GM19238 (cell line): ENCODE measurements at regions not wholly inside any gene's neighbourhood (a gene's known extent, or its start where the extent isn't known, plus 50 kb on each side); places are given as distances from the start of the nearest gene placed in this dataset.

Source experiments
- DNase-seq: peaks from one replicate; pipeline ENCODE4 v3.0.0; 2011; ENCODE audit warnings: low spot score; ENCODE audit not compliant: insufficient read length

DNA sequence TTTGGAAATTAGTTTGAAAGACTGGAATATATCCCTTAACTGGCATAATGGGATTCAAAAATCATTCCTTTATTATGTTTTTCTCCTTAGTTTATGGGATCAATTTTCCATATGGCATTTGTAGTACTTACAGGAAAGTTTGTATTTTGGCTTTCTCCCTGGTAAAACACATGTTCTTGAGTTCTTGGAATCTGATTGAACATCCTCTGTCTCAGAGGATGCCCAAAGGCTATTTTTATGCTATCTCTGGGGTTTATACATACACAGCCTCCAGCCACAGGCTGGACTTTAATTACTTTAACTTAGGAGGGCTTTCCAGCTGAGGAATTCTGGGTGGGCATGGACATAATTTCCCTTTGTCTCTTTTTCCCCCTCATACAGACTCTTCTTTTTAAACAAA is 236.4 kb downstream of the HGF start:
- no peak for DNase-seq

DNA sequence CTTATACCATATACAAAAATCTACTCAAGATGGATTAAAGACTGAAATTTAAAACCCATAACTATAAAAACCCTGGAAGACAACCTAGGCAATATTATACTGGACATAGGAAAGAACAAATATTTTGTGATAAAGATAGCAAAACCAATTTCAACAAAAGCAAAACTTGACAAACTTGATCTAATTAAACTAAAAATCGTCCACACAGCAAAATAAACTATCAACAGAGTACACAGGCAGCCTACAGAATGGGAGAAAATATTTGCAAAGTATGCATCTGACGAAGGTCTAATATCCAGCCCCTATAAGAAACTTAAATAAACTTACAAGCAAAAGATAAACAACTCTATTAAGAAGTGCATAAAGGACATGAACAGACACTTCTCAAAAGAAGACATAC is 240.1 kb downstream of the HGF start:
- no peak for DNase-seq

DNA sequence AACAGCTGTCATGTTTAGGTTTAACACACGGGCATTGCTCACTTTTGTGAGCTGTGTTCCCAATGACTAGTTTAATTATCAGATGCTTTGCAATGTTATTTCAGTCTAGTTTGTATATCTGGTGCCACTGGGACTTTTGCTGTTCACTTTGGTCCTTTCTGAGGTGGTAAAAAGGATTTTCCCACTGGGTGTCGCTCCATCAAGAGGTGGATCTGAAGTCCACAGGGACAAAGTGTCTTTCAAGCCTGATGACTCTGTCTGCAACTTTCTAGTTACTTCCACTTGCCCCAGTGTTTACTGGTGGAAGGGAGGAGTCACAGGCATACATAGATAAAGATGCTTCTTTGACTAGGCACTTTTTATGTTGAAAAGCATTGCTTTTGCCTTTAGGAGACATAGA is 242.2 kb downstream of the HGF start:
- DNase-seq: no peak

DNA sequence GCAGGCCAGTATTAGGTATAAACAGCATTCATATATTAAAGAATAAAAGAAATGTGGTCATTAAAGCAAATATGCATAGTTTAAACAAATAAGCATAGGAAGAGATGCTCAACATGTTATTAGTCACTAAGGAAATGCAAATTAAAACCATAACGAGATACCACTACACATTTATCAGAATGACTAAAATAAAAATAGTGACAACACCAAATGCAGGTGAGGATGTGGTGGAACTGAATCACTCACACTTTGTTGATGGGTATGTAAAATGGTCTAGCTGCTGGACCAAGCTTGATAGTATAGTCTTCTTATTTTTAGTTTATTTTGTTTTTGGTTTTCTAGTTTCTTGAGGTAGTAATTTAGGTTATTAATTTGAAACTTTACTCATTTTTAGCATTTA is 242.9 kb downstream of the HGF start:
- DNase-seq: no peak

DNA sequence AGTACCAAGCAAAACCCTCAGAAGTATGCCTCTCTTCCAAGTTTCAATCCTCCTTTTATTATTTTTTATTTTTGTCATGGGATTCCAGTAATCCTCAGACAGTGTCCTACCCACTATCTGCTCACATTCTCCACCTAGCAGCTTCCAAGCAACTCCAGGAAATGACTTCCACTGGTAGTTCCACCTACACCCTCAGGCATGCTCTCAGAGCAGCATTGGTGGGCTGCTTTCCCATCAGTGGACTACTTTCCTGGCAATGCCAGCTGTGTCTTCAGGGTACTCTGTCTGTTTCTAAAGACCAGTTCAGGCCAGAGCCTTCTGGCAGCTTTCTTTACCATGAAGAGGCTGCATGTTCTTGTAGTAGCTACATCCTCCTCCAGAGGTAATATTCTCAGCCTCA is 244.0 kb downstream of the HGF start:
- no peak for DNase-seq

DNA sequence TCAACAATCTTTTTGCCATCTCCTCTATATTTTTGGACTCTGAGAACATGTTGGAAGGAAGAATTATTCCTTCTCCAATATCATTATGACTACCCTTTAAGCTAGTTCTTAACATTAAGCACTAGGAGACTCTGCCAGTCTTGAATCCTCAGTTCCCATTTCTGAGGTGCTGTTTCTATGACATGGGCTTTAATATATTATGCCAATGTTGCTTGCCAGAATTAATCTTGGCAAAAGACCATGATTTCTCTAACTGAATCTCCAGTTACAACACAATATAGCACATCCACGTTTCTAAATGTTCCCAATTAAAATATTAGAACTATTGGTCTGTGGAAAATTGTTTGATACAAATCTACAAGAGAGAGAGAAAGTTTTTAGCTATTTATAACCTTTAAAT is 250.0 kb downstream of the HGF start:
- no peak for DNase-seq

DNA sequence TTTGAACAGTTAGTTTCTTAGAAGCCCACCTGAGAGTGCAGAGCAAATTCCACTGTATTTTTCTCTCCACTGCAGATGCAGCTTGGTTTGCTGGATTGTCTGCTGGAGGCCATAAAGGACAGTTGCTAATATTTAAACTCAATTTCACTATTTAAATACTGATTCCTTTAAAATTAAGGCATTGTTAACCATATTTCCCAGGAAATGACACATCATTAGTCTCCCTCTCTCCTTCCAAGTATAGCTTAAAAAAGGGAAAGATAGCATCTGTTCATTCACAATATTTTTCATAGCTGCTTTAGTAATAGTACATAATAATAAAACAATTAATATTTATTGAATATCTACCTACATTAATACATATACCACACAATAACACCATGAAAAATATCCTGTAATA is 252.9 kb downstream of the HGF start:
- DNase-seq: no peak

DNA sequence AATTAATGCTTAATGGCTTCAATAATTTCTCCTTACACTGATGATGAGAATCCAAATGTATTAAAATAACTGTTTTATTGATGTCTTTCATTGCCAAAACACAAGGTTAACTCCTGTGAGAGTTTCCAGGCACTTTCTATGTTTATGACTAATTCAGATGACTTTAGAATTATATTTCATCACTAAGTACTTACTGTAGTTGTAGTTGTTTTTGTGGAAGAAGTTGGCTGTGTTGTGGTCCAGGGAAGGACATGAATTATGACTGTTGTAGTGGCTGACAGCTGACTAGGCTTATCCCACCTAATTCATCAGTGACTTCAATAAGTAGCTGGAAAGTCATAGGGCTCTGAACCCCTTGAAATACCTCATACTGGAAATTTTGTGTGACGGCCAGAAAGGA is 254.8 kb downstream of the HGF start:
- DNase-seq: no peak

DNA sequence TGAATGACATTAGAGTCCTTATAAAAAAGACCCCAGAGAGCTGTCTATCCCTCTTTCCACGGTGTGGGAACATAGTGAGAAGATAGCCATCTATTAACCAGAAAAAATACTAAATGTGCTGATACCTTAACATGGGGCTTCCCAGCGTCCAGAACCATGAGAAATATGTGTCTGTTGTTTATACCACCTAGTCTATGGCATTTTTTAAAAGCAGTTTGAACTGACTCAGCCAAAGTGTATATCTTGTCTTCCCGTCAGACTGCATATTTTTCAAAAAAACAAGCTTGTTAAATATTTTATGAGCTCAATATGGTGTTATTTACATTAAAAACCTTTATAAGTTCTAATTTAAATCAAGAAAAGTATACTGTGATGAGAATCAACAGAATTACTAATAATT is 255.3 kb downstream of the HGF start:
- DNase-seq: no peak

DNA sequence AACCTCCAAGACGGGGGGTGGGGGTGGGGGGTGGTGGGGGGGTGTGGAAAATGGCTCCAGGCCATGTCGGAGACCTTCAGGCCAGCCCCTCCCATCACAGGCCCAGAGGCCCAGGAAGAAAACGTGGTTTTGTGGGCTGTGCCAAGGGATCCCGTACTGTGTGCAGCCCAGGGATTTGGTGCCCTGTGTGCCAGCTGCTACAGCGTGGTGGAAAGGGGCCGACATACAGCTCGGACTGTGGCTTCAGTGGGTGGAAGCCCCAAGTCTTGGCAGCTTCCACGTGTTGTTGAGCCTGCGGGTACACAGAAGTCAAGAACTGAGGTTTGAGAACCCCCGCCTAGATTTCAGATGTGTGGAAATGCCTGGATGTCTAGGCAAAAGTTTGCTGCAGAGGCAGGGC is 259.7 kb downstream of the HGF start:
- DNase-seq: no peak

DNA sequence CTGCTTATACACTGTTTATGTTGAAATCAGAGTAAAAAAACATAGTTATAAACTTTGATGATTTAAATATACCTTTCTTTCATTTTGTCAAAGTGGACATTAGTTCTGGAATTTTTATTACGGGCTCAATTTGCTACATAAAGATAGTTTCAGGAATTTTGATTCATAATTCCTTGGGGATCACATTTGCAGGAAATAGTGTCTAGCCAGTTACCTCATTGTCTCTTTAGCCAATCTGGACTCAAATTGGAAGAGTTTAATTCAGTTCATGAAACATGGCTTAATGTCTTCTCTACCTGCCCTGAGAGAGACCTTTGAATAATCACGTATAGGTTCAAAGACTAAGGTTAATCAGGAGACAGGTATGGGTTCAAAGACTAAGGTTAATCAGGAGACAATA is 262.6 kb downstream of the HGF start:
- DNase-seq: no peak

DNA sequence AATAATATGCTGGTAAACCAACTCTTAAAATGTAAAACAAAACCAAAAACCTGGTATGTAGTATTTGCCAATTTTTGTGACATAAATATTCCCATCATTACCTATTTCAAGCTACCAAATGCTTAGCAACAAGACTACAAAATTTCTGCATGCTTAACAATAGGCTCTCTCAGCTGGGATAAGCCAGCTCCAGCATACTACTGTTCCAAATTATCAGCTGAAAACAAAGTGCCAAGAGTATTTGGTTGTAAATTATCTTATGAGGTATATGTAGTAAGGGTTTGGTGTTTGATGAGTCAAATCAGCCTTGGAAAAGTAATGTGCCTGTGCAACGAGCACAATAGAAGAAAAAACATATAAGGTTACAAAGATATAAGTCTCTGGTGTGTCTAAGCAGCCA is 263.2 kb downstream of the HGF start:
- no peak for DNase-seq

DNA sequence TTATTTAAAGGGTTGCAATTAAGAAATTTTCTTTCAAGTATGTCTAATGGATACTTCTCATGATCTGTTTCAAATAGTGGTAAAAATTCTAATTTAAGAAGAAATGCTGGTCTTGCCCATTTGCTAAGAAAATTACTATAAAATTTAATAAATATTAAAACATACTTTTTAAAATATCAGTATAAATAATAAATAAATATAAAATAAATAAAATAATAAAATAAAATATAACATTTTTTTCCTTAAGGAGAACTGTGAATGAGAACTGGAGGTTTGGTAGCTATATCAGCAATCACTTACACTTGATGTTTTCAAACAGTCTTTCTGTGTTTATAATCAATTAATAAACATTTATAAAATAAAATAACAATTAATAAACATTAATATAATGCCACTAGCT is 266.1 kb downstream of the HGF start:
- no peak for DNase-seq

DNA sequence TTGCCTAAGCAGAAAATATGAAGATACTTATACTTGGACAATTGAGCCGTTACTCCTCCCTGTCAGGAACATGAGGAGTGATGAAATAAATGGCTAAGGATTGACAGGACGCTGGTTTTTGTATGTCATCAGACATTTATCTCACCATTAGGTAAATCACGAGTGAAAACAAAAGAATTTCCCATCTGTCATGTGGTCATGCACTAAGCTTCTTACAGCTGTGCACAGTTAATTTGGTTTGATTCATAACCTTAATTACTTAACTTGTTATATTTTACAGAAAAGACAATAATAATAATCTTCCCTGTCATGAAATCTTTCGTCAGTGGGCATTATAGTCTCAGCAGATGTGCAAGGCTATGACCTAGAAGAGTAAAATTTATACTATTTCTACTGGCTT is 266.5 kb downstream of the HGF start:
- DNase-seq: no peak

DNA sequence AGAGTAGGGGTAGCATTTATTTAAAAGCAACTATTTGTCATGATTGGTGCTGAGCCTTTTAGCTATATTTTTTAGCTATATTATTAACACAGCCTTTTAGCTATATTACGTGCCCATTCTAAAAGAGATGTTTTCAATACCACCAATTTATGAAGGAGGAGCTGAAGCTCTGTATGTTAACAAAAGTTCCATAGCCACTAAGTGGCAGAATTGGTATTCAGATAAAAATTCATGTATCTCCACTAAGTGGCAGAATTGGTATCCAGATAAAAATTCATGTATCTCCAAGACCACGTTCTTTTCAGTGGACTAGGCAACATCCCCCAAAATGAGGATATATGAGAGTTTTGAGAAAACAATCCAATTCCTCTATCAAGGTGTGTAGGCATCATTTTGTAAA is 268.6 kb downstream of the HGF start:
- no peak for DNase-seq

DNA sequence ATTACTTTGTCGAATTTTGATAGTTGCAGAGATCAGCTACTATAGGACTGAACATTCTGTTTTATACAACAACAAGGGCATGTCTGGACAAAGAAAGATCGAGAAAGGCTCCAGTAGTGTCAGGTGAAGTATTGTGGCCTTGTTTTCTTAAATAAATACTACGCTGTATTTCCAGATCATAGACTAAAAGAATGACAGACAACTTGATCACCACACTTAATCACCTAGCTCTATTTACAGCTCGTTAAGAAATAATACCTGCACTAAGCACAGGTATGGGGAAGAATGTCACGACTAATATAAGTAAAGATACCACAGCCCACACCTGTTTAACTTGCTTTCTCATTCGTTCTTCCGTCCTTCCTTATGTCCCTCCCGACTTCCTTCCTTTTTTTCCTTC is 269.2 kb downstream of the HGF start:
- no peak for DNase-seq

DNA sequence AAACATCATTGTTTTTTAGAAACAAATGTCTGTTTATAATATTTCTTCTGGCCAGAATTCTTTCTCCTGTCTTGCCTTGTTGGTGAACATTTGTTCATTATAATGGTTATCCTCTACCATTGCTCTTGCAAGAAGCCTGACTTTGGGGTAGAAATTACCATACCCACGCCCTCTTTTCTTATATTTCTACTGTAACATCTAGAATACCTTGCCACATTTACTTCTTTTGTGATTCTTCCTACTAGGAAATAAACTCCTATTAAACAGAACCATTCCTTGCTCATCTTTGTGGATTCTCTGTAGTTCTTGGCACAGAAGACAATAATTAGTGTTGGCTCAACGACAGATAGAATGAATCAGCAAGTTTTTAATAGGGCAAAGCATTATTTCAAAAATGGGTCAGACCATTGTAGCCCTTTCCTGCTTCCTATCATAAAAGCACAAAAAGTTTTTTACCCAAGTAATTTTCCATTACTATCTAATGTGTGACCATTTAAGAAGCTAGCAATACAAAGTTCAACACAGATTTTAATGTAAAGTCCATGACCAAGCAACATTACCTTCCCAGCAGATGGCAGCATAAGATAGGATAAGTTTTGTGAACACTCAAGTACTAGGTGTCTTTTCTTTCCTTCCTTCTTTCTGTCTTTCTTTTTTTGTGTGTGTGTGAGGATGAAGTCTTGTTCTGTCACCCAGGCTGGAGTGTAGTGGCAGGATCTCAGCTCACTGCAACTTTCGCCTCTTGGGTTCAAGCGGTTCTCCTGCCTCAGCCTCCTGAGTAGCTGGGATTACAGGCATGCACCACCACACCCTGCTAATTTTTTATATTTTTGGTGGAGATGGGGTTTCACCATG is 270.4 kb downstream of the HGF start:
- peak; percentile 3 for DNase-seq

DNA sequence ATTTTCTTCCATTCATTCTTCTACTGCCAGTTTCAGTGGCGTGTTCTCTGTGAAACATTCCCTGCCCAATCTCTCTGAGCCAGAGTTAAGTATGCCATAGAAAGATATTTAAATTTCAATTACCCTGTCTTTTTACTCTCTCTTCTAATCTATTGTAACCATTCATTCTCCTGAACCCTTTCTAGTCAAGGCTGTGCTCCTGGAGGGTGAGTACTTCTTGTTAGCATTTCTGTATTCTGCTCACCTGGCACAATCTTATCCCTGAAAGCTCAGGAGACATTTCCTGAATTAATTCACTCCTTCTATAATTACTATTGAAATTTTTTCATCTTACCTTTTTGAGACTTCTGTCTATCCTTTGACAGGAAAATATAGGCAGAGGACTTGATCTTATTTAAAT is 271.7 kb downstream of the HGF start:
- DNase-seq: no peak

DNA sequence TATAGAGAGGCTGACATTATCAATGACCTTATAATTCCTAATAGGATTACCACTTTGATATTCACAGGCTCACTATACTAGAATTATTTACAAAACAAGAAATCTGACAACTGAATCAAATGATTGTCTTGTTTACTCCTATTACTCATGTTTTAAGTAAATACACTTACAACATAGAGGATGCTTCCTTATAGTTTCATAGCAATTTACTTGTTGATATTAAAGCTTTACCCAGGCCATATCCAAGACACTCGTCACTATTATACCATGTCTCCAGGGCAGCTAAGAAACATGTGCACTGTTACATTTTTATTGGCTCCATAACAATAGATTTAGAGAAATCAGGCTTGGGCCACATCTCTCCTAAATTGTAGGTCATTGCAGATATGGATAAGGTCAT is 276.9 kb downstream of the HGF start:
- DNase-seq: no peak

DNA sequence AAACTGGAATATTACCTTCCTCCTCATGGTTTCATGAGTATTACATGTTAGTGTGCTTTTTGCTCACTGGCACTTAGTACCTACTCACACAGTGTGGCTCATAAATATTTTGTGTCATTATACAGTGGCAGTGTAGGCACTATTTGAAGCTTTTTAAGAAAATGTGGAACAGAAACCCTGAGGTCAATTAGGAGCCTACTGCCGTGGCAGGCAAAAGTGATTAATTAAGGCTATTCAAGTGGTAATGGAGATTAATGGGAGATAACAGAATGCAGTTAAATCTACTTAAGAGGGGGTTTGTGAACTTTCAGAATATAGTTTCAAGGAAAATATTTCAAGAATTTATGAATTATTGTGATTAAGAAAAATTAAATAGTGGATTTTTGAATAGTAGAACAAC is 277.6 kb downstream of the HGF start:
- no peak for DNase-seq

DNA sequence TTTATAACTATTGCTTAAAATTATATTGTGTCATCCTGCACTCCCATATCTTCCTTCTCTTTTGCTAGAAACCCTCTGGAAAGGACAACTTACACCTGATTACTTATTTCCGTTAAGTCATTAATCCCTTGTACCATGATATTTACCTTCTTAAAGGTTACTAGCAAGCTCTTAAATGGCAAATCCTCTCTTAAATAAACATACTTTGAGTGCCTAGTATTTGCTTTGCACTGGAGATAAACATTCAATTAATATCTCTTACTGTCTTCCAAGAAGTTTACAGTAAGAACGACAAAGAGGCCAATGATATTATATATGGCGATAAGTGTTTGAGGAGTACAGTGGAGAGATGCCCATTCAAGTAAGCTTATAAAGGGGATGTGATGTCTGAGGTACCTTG is 278.3 kb downstream of the HGF start:
- DNase-seq: no peak

DNA sequence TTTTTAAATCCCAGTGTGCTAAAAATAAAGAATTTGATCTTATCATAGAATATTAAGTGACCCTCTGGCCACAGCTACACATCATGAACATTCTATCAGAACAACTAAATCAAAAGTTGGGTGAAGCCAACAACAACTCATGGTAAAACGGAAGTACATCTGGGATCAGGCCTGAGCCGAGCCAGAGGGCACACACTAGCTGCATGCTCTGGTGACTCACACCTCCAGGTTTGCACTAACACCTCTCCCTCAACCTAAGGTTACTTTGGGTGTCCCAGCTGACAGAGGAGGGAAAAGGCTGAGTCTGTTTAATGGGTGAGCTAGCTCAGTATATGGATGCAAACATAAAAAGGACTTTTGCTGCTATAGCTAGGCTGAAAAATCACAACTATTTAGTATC is 281.6 kb downstream of the HGF start:
- no peak for DNase-seq

DNA sequence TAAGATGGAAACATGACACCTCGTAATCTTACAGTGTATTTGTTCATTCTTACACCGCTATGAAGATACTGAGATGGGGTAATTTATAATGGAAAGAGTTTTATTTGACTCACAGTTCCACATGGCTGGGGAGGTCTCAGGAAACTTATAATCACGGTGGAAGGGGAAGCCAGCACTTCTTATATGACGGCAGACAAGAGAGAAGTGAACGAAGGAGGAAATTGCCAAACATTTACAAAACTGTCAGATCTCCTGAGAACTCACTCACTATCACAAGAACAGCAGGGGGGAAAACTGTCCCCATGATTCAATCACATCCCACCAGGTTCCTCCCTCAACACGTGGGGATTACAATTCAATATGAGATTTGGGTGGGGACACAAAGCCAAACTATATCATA is 282.3 kb downstream of the HGF start:
- no peak for DNase-seq

DNA sequence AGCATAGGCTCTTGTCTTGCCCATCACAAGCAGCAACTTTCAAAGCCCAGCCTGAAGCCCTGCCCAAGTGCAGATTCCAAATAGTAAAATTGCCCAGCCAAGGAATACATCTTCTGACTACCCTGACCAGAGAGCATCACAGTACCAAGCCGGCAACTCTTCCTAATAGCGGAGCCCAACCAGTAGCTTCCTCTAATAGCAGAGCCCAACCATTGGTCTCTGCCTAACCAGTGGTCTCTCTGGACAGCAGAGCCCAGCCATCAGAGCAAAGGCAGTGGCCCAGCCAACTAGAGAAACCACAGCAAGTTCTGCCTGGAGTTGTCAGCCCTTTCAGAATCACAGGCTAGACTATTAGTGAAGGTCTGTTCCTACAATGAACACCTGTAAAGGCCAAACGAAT is 285.6 kb downstream of the HGF start:
- no peak for DNase-seq
